Astrocyte of the cerebellum (primary cell): ENCODE measurements at regions not wholly inside any gene's neighbourhood (a gene's known extent, or its start where the extent isn't known, plus 50 kb on each side); places are given as distances from the start of the nearest gene placed in this dataset.

ENCODE experiments used
- DNase-seq: peaks from one replicate; pipeline ENCODE4 v3.0.0-alpha.2; 2011; ENCODE audit warnings: low read depth
- H3K4me3 ChIP-seq: 2 replicates; pipeline ENCODE4 v1.5.1; 2011; ENCODE audit warnings: mild to moderate bottlenecking, low read depth, low read length, moderate library complexity
- in situ Hi-C: cut with HindIII; loops from 2 replicates; pipeline ENCODE4 v1.10.0; 2017; ENCODE audit warnings: low sequenced_read_pairs
- TF ChIP-seq, protein P1 (sequence below): IDR thresholded peaks from 2 replicates; pipeline ENCODE4 v1.5.1; 2012; ENCODE audit warnings: low read length, low read depth, moderate library complexity, mild to moderate bottlenecking; ENCODE audit errors: missing control alignments

DNA sequence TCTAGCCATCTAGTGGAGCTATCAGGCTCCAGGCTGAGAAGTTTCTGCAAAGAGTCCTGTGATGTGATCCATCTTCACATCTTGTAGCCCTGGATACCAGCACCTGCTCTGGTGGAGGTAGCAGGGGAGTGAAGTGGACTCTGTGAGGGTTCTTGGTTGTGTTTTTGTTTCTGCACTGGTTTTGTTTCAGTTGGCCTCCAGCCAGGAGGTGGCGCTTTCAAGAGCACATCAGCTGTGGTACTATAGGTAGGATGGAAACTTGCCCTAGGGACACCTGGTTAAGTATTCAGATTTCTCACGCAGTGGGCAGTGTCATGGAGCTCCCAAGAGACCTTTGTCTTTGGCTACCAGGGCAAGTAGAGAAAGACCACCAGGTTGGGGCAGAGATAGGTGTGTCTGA is 257.5 kb upstream of the SLC7A11 start:
- no peak overlapping the region for H3K4me3 ChIP-seq
- TF ChIP-seq, protein P1, sequence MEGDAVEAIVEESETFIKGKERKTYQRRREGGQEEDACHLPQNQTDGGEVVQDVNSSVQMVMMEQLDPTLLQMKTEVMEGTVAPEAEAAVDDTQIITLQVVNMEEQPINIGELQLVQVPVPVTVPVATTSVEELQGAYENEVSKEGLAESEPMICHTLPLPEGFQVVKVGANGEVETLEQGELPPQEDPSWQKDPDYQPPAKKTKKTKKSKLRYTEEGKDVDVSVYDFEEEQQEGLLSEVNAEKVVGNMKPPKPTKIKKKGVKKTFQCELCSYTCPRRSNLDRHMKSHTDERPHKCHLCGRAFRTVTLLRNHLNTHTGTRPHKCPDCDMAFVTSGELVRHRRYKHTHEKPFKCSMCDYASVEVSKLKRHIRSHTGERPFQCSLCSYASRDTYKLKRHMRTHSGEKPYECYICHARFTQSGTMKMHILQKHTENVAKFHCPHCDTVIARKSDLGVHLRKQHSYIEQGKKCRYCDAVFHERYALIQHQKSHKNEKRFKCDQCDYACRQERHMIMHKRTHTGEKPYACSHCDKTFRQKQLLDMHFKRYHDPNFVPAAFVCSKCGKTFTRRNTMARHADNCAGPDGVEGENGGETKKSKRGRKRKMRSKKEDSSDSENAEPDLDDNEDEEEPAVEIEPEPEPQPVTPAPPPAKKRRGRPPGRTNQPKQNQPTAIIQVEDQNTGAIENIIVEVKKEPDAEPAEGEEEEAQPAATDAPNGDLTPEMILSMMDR = no peak
- in situ Hi-C loops = no loop called here
- no peak for DNase-seq

DNA sequence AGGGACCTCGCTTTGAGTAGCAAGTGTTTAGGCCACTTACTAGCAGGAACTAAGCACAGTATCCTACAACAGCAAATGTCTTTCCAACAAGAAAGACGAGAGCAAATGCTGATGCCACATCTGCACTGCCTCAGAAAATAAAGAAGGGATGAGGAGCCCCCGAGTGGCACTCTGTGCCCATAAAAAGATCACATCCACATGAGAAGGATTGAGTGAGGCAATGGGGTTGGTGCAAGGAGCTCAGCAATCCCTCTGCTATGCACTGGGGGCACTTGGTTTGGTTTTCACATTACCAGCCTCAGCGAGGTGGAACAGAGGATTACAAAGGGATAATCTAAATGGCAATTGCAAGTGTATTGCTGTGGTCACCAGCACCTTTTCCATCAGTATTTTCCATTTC is 252.8 kb upstream of the SLC7A11 start:
- in situ Hi-C loops = no loop called here
- no peak overlapping the region for H3K4me3 ChIP-seq
- no peak for DNase-seq
- TF ChIP-seq, protein P1 = peak; percentile 20

DNA sequence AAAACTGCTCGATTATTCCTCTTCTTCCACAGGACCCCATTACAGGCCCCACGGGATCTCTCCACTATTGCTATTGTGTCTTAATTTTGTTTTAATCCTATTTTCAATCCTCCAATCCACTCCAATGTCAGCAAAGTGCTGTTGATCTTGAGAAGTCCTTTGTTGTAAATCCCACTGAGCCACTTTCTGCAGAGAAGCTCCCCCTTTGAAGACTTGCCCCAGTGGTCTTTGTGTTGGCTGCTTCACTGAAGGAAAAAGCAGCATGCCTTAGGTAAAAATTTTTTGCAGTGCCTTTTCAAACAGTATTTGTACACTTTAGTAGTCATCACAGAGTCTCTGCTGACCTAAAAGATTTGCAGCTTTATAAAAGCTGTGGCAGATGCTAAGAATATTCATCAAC is 252.0 kb upstream of the SLC7A11 start:
- no peak for DNase-seq
- no peak overlapping the region for H3K4me3 ChIP-seq
- TF ChIP-seq, protein P1 = no peak
- in situ Hi-C loops = no loop called here

DNA sequence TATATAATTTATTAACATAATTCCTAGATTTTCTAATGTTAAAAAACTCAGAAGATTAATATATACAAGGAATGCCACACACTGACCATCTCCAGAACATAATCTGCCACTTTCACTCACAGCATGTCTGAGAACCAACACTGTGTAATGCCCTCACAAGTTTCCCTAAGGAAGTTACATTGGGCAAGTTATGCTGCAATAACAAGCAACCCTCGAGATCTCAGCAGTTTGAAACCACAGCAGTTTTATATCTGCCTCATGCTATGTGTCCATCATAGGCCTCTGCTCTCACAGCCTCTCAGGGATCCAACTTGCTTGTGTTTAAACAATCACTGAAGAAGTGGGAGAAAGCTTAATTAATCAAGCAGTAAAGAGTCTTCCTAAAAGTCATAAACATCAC is 250.0 kb upstream of the SLC7A11 start:
- DNase-seq = no peak
- H3K4me3 ChIP-seq = no peak overlapping the region
- in situ Hi-C loops = no loop called here
- TF ChIP-seq, protein P1 = no peak

DNA sequence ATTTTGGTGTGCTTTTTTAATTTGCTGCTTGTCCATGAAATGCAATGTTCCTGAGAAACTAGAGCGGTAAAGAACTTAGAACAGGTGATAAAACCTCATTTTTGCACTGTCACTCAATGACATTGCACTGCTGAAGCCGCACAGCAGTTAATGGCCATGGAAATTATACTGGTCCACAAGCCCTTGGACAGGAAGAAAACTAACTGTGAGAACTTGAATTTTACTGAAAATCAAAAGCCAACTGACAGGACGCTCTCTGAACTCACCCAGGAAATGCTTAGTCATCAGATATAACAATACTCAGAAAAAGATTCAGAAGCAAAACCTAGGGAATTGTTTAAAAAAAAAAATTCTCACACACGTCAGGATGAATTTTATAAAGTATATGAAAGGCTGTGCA is 246.4 kb upstream of the SLC7A11 start:
- TF ChIP-seq, protein P1 = no peak
- in situ Hi-C loops = no loop called here
- no peak for DNase-seq
- H3K4me3 ChIP-seq = no peak overlapping the region

DNA sequence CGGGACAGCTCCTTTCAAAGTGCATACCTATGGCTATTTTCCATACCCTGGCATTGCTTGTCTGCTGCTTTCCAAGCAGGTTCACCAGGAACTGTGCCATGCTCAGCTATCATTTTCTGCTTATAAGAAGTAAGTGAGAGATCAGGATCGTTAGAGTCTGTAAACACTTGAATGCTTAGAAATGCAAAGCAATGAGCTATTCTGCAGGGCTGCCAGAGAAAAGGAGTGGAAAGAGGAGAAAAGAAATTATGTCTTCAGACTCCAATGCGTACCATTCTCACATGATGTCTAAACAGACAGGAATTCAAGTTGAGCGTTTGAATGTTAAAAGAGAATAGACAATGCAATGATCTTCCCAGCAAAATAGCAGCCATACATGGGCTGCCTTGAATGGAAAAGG is 245.5 kb upstream of the SLC7A11 start:
- TF ChIP-seq, protein P1 = no peak
- no peak overlapping the region for H3K4me3 ChIP-seq
- in situ Hi-C loops = no loop called here
- no peak for DNase-seq

DNA sequence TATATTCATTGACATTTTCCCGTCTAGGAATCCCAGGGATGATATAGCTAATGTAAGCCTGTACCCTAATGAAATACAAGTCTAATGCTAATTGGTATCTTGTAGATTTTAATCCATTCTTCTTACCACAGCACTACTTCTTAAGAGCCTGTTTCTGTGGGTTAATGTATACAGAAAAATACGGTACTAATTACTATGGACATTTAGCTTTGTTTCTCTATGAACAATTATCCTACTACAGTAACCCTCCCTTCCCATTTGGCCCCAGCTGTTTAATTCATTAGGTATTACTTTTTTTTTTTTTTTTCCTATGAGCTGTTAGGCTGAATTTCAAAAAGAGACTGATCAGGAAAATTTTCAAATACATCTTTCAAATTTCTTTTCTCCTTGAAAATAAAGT is 245.1 kb upstream of the SLC7A11 start:
- no peak overlapping the region for H3K4me3 ChIP-seq
- in situ Hi-C loops = no loop called here
- TF ChIP-seq, protein P1 = no peak
- DNase-seq = no peak
